ENCODE measurements at regions not wholly inside any gene's neighbourhood (a gene's known extent, or its start where the extent isn't known, plus 50 kb on each side); places are given as distances from the start of the nearest gene placed in this dataset.

DNA sequence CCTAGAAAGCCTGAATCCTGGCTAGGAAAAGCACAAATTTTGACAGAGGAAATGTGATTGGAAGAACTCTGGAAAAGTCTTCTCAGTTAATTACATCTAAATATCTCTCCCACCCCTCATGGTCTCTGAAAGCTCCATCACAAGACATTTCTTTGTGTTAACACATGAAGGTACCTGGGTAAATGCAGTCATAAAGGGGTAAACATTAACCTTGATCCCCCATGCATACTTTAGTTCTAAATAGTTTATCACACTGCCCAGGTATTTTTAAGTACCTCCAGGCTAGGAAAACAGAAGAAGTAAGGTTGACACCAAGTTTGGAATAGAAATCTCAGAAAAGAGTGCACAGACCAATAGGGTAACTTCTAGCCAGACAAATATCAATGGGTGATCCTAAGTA is 334.5 kb downstream of the PIK3R1 start:
- H3K36me3 ChIP-seq, result no peaks in the 10 kb centered on the region
- H3K4me3 ChIP-seq, result no peak overlapping the region
- ATAC-seq (ENCODE audit: low FRiP score in 2 of 2), result no peak
- no peak for DNase-seq
- TF ChIP-seq, protein P1, sequence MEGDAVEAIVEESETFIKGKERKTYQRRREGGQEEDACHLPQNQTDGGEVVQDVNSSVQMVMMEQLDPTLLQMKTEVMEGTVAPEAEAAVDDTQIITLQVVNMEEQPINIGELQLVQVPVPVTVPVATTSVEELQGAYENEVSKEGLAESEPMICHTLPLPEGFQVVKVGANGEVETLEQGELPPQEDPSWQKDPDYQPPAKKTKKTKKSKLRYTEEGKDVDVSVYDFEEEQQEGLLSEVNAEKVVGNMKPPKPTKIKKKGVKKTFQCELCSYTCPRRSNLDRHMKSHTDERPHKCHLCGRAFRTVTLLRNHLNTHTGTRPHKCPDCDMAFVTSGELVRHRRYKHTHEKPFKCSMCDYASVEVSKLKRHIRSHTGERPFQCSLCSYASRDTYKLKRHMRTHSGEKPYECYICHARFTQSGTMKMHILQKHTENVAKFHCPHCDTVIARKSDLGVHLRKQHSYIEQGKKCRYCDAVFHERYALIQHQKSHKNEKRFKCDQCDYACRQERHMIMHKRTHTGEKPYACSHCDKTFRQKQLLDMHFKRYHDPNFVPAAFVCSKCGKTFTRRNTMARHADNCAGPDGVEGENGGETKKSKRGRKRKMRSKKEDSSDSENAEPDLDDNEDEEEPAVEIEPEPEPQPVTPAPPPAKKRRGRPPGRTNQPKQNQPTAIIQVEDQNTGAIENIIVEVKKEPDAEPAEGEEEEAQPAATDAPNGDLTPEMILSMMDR (IDR thresholded peaks at IDR 0.05), result no peak
- H3K9me3 ChIP-seq, result no peaks in the 10 kb centered on the region
- no peaks in the 10 kb centered on the region for H3K27me3 ChIP-seq
- no peaks in the 10 kb centered on the region for H3K4me1 ChIP-seq
- H3K27ac ChIP-seq, result no peak overlapping the region

DNA sequence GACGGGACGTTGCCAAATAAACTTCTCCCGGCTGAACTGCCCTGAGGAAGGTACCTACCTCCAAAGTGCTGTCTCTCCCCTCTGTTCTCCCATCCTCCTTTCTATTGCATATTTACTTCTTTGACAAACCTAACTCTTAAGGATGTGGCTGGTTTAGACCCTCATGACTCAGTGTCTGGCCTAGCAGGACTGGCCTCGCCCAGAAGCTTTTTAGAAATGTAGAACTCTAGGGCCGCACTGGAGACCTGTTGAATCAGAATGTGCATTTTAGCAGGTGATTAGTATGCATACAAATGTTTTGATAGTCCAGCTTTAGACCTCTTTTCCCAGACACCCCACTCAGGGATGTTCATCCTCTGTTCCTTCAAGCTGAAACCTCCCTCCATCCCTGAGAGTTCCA is 335.9 kb downstream of the PIK3R1 start:
- DNase-seq, result no peak
- 72 to 94% methylated on average over 5 of the region's 5 CpGs for WGBS, 2 donors

DNA sequence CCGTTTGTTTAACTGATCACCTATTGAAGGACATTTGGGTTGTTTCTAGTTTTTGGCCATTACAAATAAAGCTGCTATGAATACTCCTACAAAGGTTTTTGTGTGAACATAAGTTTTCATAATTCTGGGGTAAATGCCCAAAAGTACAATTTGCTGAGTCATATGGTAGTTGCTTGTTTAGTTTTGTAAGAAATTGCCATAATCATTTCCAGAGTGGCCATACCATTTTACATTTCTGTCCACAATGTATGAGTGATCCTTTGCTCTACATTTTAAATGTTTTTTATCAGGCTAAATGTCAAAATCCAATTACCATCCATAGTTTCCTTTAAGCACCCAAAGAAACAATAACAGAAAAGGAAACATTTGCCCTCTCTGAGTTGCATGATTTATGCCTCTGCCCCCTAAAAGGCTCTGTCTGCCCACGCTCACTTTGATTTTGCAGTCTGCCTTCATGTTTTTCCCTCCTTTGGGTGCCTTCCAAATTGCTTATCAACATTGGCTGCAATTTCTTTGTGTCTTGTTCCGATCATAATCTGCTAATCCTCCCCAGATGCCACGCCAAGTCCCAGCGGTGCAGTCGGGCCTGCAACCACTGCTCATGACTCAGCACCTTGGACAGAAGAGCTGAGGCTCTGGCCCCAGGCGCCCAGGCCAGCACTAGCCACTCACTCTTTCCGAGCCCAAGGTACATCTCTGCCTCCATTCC is 339.2 kb downstream of the PIK3R1 start:
- H3K4me1 ChIP-seq, result no peaks in the 10 kb centered on the region
- H3K27me3 ChIP-seq, result no peaks in the 10 kb centered on the region
- no peak overlapping the region for H3K27ac ChIP-seq
- H3K36me3 ChIP-seq, result no peaks in the 10 kb centered on the region
- ATAC-seq (ENCODE audit: low FRiP score in 2 of 2) (peak in 1 of 2 donors; percentile 89), DNase-seq (peak in 1 of 2 donors; percentile 39)
- WGBS, 2 donors, result 49 to 60% methylated on average over 8 of the region's 8 CpGs
- no peak for TF ChIP-seq POLR2AphosphoS5 (IDR thresholded peaks at IDR 0.05)
- TF ChIP-seq, protein P1 (IDR thresholded peaks at IDR 0.05), result no peak
- no peak for TF ChIP-seq EP300 (IDR thresholded peaks at IDR 0.05)
- TF ChIP-seq POLR2A (IDR thresholded peaks at IDR 0.05), result no peak
- H3K9me3 ChIP-seq, result peaks cover 0 to 4% (median 0%) of the 10 kb centered on the region in 4 donors
- no peak overlapping the region for H3K4me3 ChIP-seq

More for the DNA sequence above, 335.9 kb downstream of the PIK3R1 start:
- Histone ChIP-seq H3K9me3 (no peaks in the 10 kb centered on the region), H3K27ac (no peak overlapping the region), H3K36me3 (no peaks in the 10 kb centered on the region), H3K27me3 (no peaks in the 10 kb centered on the region), H3K4me1 (no peaks in the 10 kb centered on the region), H3K4me3 (no peak overlapping the region)
- ATAC-seq (ENCODE audit: low FRiP score in 2 of 2), result no peak
- TF ChIP-seq POLR2A (IDR thresholded peaks at IDR 0.05) (no peak), EP300 (IDR thresholded peaks at IDR 0.05) (no peak), POLR2AphosphoS5 (IDR thresholded peaks at IDR 0.05) (no peak)
- TF ChIP-seq, protein P1 (IDR thresholded peaks at IDR 0.05), result no peak

DNA sequence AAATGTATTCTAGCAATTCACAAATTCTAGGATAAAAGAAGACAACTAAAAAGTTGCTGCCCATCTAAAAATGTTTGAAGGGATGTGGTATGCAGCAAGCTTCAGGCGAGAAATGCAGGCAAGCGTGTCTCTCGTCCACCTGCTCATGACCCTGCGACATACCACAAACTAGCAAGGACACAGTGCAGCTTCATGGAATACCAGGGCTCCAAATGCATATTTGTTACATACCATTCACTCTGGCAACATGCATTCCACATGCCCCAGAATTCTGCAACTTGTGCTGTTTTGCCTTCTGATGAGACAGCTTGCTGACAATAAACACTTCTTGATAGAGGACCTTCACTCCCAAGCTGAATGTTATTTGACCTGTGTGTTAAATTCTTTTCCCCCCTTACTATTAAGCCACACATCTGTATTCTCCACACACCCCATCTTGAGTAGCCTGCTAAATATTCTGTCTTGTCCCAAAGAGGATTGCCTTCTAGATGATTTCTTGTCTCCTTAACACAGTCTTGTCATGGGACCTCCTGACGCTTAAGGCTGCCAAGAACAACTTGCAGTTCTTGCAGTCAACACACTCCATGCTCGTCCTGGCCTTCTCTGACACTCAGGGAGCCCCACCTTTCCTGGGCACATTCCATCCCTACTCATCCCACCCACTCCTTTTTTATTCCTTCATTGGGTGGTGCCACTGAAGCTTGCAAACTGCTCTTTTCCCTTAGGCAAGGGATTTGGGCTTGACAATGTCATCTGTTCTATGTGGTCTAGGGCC is 340.5 kb downstream of the PIK3R1 start:
- peaks cover 0 to 4% (median 0%) of the 10 kb centered on the region in 4 donors for H3K9me3 ChIP-seq
- 84 to 85% methylated on average over 6 of the region's 6 CpGs for WGBS, 2 donors
- H3K27ac ChIP-seq, result no peak overlapping the region
- H3K27me3 ChIP-seq, result no peaks in the 10 kb centered on the region
- no peak overlapping the region for H3K4me3 ChIP-seq
- DNase-seq (no peak), ATAC-seq (ENCODE audit: low FRiP score in 2 of 2) (peak in 1 of 2 donors; percentile 33)
- TF ChIP-seq, protein P1 (IDR thresholded peaks at IDR 0.05), result no peak
- no peak for TF ChIP-seq POLR2AphosphoS5 (IDR thresholded peaks at IDR 0.05)
- no peaks in the 10 kb centered on the region for H3K36me3 ChIP-seq
- no peaks in the 10 kb centered on the region for H3K4me1 ChIP-seq

Measured in upper lobe of left lung (tissue), 6 donors.